PFSK-1 (cell line): ENCODE measurements at regions not wholly inside any gene's neighbourhood (a gene's known extent, or its start where the extent isn't known, plus 50 kb on each side); places are given as distances from the start of the nearest gene placed in this dataset.

Source experiments
- FOXP2 ChIP-seq: optimal IDR thresholded peaks from 2 replicates; pipeline ENCODE3; 2011; ENCODE audit warnings: borderline replicate concordance, control low read depth, inconsistent platforms; ENCODE audit not compliant: insufficient read depth; ENCODE audit errors: extremely low read length, extremely low read depth
- POLR2AphosphoS5 ChIP-seq: IDR thresholded peaks from 2 replicates; pipeline ENCODE4 v1.6.1; 2012; ENCODE audit warnings: low read depth, mild to moderate bottlenecking, control low read depth, low read length, moderate library complexity
- REST ChIP-seq, 2 experiments: IDR thresholded peaks; 2 replicates each; pipeline versions ENCODE4 v1.6.1 to v1.8.0; 2011 to 2012; ENCODE audit warnings: low read depth in 2 of 2, low read length in 2 of 2, control low read depth in 1 of 2, inconsistent platforms in 1 of 2, mild to moderate bottlenecking in 1 of 2, moderate library complexity in 1 of 2; ENCODE audit not compliant: insufficient read depth in 1 of 2
- SIN3A ChIP-seq: IDR thresholded peaks from 2 replicates; pipeline ENCODE4 v1.6.1; 2012; ENCODE audit warnings: mild to moderate bottlenecking, low read length, moderate library complexity, borderline replicate concordance; ENCODE audit not compliant: insufficient read depth
- TAF1 ChIP-seq: IDR thresholded peaks from 2 replicates; pipeline ENCODE4 v1.6.1; 2012; ENCODE audit warnings: low read length, control low read depth, borderline replicate concordance; ENCODE audit not compliant: insufficient read depth

GRCh38 chr12:41940571-41940970 lies 204.1 kb downstream of the GXYLT1 start:
- TF ChIP-seq SIN3A (no peak), POLR2AphosphoS5 (no peak), REST (IDR thresholded peaks at IDR 0.05; ENCODE audit: insufficient read depth in 1 of 2, low read depth in 2 of 2, low read length in 2 of 2) (no peak), FOXP2 (no peak), TAF1 (no peak)

GRCh38 chr12:41936333-41936732 lies 208.3 kb downstream of the GXYLT1 start:
- no peak for TF ChIP-seq POLR2AphosphoS5
- TF ChIP-seq SIN3A, result no peak
- no peak for TF ChIP-seq FOXP2
- TF ChIP-seq TAF1, result no peak

GRCh38 chr12:41935911-41936310 lies 208.8 kb downstream of the GXYLT1 start:
- TF ChIP-seq REST (IDR thresholded peaks at IDR 0.05; ENCODE audit: insufficient read depth in 1 of 2, low read depth in 2 of 2, low read length in 2 of 2) (no peak), FOXP2 (no peak), POLR2AphosphoS5 (no peak), TAF1 (no peak), SIN3A (no peak)

- TF ChIP-seq POLR2AphosphoS5 (peak; percentile 52), FOXP2 (peak; percentile 37), SIN3A (no peak)
Measured at GRCh38 chr12:41932470-41932991, 212.1 kb downstream of the GXYLT1 start.

- TF ChIP-seq FOXP2 (no peak), SIN3A (no peak), POLR2AphosphoS5 (no peak), REST (IDR thresholded peaks at IDR 0.05; ENCODE audit: insufficient read depth in 1 of 2, low read depth in 2 of 2, low read length in 2 of 2) (no peak), TAF1 (no peak)
Measured at GRCh38 chr12:41930866-41931437, 213.7 kb downstream of the GXYLT1 start.

- TF ChIP-seq TAF1 (no peak), REST (IDR thresholded peaks at IDR 0.05; ENCODE audit: insufficient read depth in 1 of 2, low read depth in 2 of 2, low read length in 2 of 2) (no peak), FOXP2 (no peak), POLR2AphosphoS5 (no peak), SIN3A (no peak)
Measured at GRCh38 chr12:41924111-41924510, 220.6 kb downstream of the GXYLT1 start.
